IMR-90 (cell line): ENCODE measurements at regions not wholly inside any gene's neighbourhood (a gene's known extent, or its start where the extent isn't known, plus 50 kb on each side); places are given as distances from the start of the nearest gene placed in this dataset.

Source experiments
- ATAC-seq: fragments of 200-7000 bp; cut with Tn5 transposase; 2 replicates; pipeline ENCODE4 v1.9.1; 2020; ENCODE audit warnings: low read depth, mild to moderate bottlenecking, moderate library complexity
- BruUV-seq: library from RNA; stranded (reverse); fragments of 400-500 nt; replicated peaks from 2 replicates; lab custom pipeline; 2021; lab: Mats Ljungman, UMichigan
- CTCF ChIA-PET: fragments of 300-600 bp; formaldehyde crosslinking; extraction: SDS; loops from one replicate; lab custom pipeline; 2021; ENCODE audit warnings: antibody characterized with exemption; lab: Yijun Ruan, JAX
- POLR2A ChIA-PET: fragments of 300-600 bp; sonication (Branson Sonifier 250); formaldehyde crosslinking; loops from one replicate; lab custom pipeline; 2022; ENCODE audit warnings: antibody characterized with exemption; ENCODE audit not compliant: unreplicated experiment; lab: Charles Lee
- DNase-seq: peaks from one replicate; pipeline ENCODE4 v3.0.0; 2013
- H2AFZ ChIP-seq: replicated peaks from 2 replicates; pipeline ENCODE3; 2013; ENCODE audit warnings: low read length, mild to moderate bottlenecking; ENCODE audit not compliant: poor library complexity
- H2AK5ac ChIP-seq: 2 replicates; pipeline ENCODE4 v1.6.1; 2013; ENCODE audit warnings: low read depth, low read length, inconsistent platforms
- H2AK9ac ChIP-seq: replicated peaks from 2 replicates; pipeline ENCODE3; 2013; ENCODE audit warnings: mild to moderate bottlenecking, low read depth, low read length, moderate library complexity; ENCODE audit not compliant: poor library complexity
- H2BK120ac ChIP-seq: 2 replicates; pipeline ENCODE4 v1.6.1; 2013; ENCODE audit warnings: low read depth, low read length, inconsistent platforms
- H2BK15ac ChIP-seq: 3 replicates; pipeline ENCODE4 v1.6.1; 2013; ENCODE audit warnings: low read depth, low read length, inconsistent platforms
- H2BK20ac ChIP-seq: 2 replicates; pipeline ENCODE4 v1.6.1; 2013; ENCODE audit warnings: low read depth, mild to moderate bottlenecking, inconsistent platforms, low read length, moderate library complexity
- H2BK5ac ChIP-seq: 2 replicates; pipeline ENCODE4 v1.6.1; 2013; ENCODE audit warnings: mild to moderate bottlenecking, low read depth, low read length, inconsistent platforms; ENCODE audit not compliant: poor library complexity, severe bottlenecking
- H3K14ac ChIP-seq: replicated peaks from 2 replicates; pipeline ENCODE4 v1.6.1; 2013; ENCODE audit warnings: low read depth, low read length, inconsistent platforms
- H3K18ac ChIP-seq: 2 replicates; pipeline ENCODE4 v1.6.1; 2013; ENCODE audit warnings: low read depth, low read length, control low read depth
- H3K23ac ChIP-seq: 2 replicates; pipeline ENCODE4 v1.6.1; 2013; ENCODE audit warnings: low read depth, low read length, inconsistent platforms
- H3K27ac ChIP-seq: 2 replicates; pipeline ENCODE4 v1.5.1; 2013; ENCODE audit warnings: mild to moderate bottlenecking, control low read depth, low read length; ENCODE audit not compliant: insufficient read depth
- H3K27me3 ChIP-seq: 2 replicates; pipeline ENCODE4 v1.6.1; 2013; ENCODE audit warnings: low read length; ENCODE audit not compliant: control insufficient read depth, insufficient read depth
- H3K36me3 ChIP-seq: 2 replicates; pipeline ENCODE4 v1.6.1; 2013; ENCODE audit warnings: low read length, mixed read lengths; ENCODE audit not compliant: control insufficient read depth, insufficient read depth
- H3K4ac ChIP-seq: 2 replicates; pipeline ENCODE4 v1.6.1; 2013; ENCODE audit warnings: low read depth, low read length, inconsistent platforms
- H3K4me1 ChIP-seq: 2 replicates; pipeline ENCODE4 v1.6.1; 2013; ENCODE audit warnings: low read length, mixed read lengths; ENCODE audit not compliant: control insufficient read depth, insufficient read depth
- H3K4me2 ChIP-seq: 2 replicates; pipeline ENCODE4 v1.6.1; 2013; ENCODE audit warnings: low read depth, mild to moderate bottlenecking, control low read depth, low read length, moderate library complexity
- H3K4me3 ChIP-seq: 2 replicates; pipeline ENCODE4 v1.5.1; 2013; ENCODE audit warnings: low read depth, mild to moderate bottlenecking, control low read depth, low read length, moderate library complexity; ENCODE audit not compliant: insufficient read depth
- H3K56ac ChIP-seq: 2 replicates; pipeline ENCODE4 v1.6.1; 2013; ENCODE audit warnings: low read length, inconsistent platforms; ENCODE audit not compliant: insufficient read depth; ENCODE audit errors: extremely low read depth
- H3K79me1 ChIP-seq, 2 experiments: 2 replicates each; pipeline ENCODE4 v1.6.1; 2013; ENCODE audit warnings: low read length in 2 of 2, inconsistent platforms in 1 of 2, low read depth in 1 of 2
- H3K9ac ChIP-seq: 2 replicates; pipeline ENCODE4 v1.6.1; 2013; ENCODE audit warnings: low read depth, low read length, control low read depth
- H3K9me1 ChIP-seq: 2 replicates; pipeline ENCODE4 v1.6.1; 2013; ENCODE audit warnings: low read length, inconsistent platforms; ENCODE audit not compliant: insufficient read depth
- H3K9me3 ChIP-seq: 2 replicates; pipeline ENCODE4 v1.6.1; 2013; ENCODE audit warnings: low read length; ENCODE audit not compliant: control insufficient read depth, insufficient read depth
- H4K20me1 ChIP-seq: 2 replicates; pipeline ENCODE4 v1.6.1; 2013; ENCODE audit warnings: low read length, inconsistent platforms; ENCODE audit not compliant: insufficient read depth
- H4K5ac ChIP-seq: 2 replicates; pipeline ENCODE4 v1.6.1; 2013; ENCODE audit warnings: mild to moderate bottlenecking, low read depth, low read length, control low read depth
- H4K8ac ChIP-seq, 2 experiments: 2 replicates each; pipeline ENCODE4 v1.6.1; 2013; ENCODE audit warnings: low read depth in 2 of 2, low read length in 2 of 2, control low read depth in 1 of 2, inconsistent platforms in 1 of 2
- H4K91ac ChIP-seq: 2 replicates; pipeline ENCODE4 v1.6.1; 2013; ENCODE audit warnings: low read depth, low read length, inconsistent platforms; ENCODE audit not compliant: insufficient read depth
- FOS ChIP-seq: fragments of 150-350 bp; IDR thresholded peaks from 2 replicates; pipeline ENCODE4 v1.6.1; 2016; ENCODE audit warnings: low read depth, low read length
- RAD21 ChIP-seq: IDR thresholded peaks from 2 replicates; pipeline ENCODE4 v1.6.1; 2012; ENCODE audit warnings: low read length, improper control_type of control experiment
- WGBS, 2 experiments: methylation state at CpG; one replicate each; pipeline versions ENCODE4 v1.1.5 to v1.1.7; 2013; ENCODE audit warnings: missing lambda C conversion rate in 2 of 2; ENCODE audit not compliant: insufficient read length in 1 of 2; ENCODE audit errors: extremely low coverage in 2 of 2; 5-methylcytosine and 5-hydroxymethylcytosine counted together
- dilution Hi-C: fragments of 300-500 bp; cut with HindIII; formaldehyde crosslinking; loops from one replicate; pipeline ENCODE4 v1.14.3; 2018; ENCODE audit warnings: low sequenced_read_pairs; ENCODE audit not compliant: unreplicated experiment
- in situ Hi-C: fragments of 300-500 bp; cut with MboI; formaldehyde crosslinking; loops from 3 replicates; pipeline ENCODE4 v1.14.3; 2019; ENCODE audit warnings: low sequenced_read_pairs, inconsistent platforms, mixed read lengths
- intact Hi-C: fragments of 100-400 bp; cut with micrococcal nuclease; formaldehyde crosslinking; loops from 2 replicates; pipeline ENCODE4 v1.10.0; 2022

- Histone ChIP-seq H3K9me1 (no peaks in the 10 kb centered on the region), H3K27me3 (no peaks in the 10 kb centered on the region), H2AK5ac (no peak overlapping the region), H3K18ac (no peak overlapping the region), H3K14ac (no peak overlapping the region), H2BK5ac (no peak overlapping the region), H2BK20ac (no peak overlapping the region), H3K4me1 (no peaks in the 10 kb centered on the region), H3K9ac (no peak overlapping the region), H3K4ac (no peak overlapping the region), H3K23ac (no peak overlapping the region), H3K4me3 (no peak overlapping the region), H3K79me1 (no peaks in the 10 kb centered on the region), H4K20me1 (no peaks in the 10 kb centered on the region), H3K9me3 (no peaks in the 10 kb centered on the region), H3K4me2 (no peak overlapping the region), H3K56ac (no peak overlapping the region), H2AK9ac (no peak overlapping the region), H2AFZ (no peak overlapping the region), H2BK120ac (no peak overlapping the region), H4K8ac (no peak overlapping the region), H2BK15ac (no peak overlapping the region), H4K91ac (no peak overlapping the region), H3K27ac (no peak overlapping the region), H3K36me3 (no peaks in the 10 kb centered on the region), H4K5ac (no peak overlapping the region)
- ATAC-seq (peak; percentile 32; the same call in 1 of the 2 replicates), DNase-seq (peak; percentile 56)
- BruUV-seq = no TSS peak
- no CpG with 5 or more reads among the region's 3 CpGs for WGBS, 2 experiments
- in situ Hi-C loops (no loop called here), intact Hi-C loops (no loop called here), dilution Hi-C loops (no loop called here)
- ChIA-PET CTCF (no interaction called here), POLR2A (interaction anchor here (0.6 kb wide), 1 partner anchor 806 kb away, joined by 7 read pairs; no protein-coding TSS in a partner anchor)
- TF ChIP-seq FOS (peak; percentile 31; the same call in 1 of the 2 replicates), RAD21 (no peak)
Observed at GRCh38 chr5:57989378-57989777, 470.5 kb downstream of the PLK2 start.
